ENCODE measurements at regions not wholly inside any gene's neighbourhood (a gene's known extent, or its start where the extent isn't known, plus 50 kb on each side); places are given as distances from the start of the nearest gene placed in this dataset.

GRCh38 chr7:119351320-119351719 lies 921.7 kb upstream of the KCND2 start:
- Histone ChIP-seq H3K9me3 (no peaks in the 10 kb centered on the region), H3K27me3 (no peaks in the 10 kb centered on the region), H3K4me1 (no peaks in the 10 kb centered on the region), H3K4me3 (no peak overlapping the region), H3K27ac (no peak overlapping the region), H3K36me3 (no peaks in the 10 kb centered on the region)
- intact Hi-C loops (cut with DNase I; ENCODE audit: low total_unique reads) (no loop called here), in situ Hi-C loops (cut with MboI; ENCODE audit: low sequenced_read_pairs in 4 of 4) (no loop called here)
- ATAC-seq, result no peak
- TF ChIP-seq POLR2A (IDR thresholded peaks at IDR 0.05), result no peak
- TF ChIP-seq CTCF (IDR thresholded peaks at IDR 0.05 in 4 of 5, conservative IDR thresholded peaks at IDR 0.05 in 1 of 5), result no peak
- DNase-seq, result no peak

- in situ Hi-C loops (cut with MboI; ENCODE audit: low sequenced_read_pairs in 4 of 4) (no loop called here), intact Hi-C loops (cut with DNase I; ENCODE audit: low total_unique reads) (no loop called here)
- Histone ChIP-seq H3K4me1 (no peaks in the 10 kb centered on the region), H3K27me3 (no peaks in the 10 kb centered on the region), H3K9me3 (no peaks in the 10 kb centered on the region), H3K36me3 (no peaks in the 10 kb centered on the region), H3K27ac (no peak overlapping the region), H3K4me3 (no peak overlapping the region)
- no peak for ATAC-seq
- TF ChIP-seq POLR2A (IDR thresholded peaks at IDR 0.05) (no peak), CTCF (IDR thresholded peaks at IDR 0.05 in 4 of 5, conservative IDR thresholded peaks at IDR 0.05 in 1 of 5) (no peak)
- no peak for DNase-seq
Observed at GRCh38 chr7:119374436-119374835, 898.5 kb upstream of the KCND2 start.

- no peak for TF ChIP-seq POLR2A (IDR thresholded peaks at IDR 0.05)
- no peak for TF ChIP-seq CTCF (IDR thresholded peaks at IDR 0.05 in 4 of 5, conservative IDR thresholded peaks at IDR 0.05 in 1 of 5)
- no peak for DNase-seq
- no peak for ATAC-seq
- Histone ChIP-seq H3K27me3 (no peaks in the 10 kb centered on the region), H3K4me1 (no peaks in the 10 kb centered on the region), H3K4me3 (no peak overlapping the region), H3K27ac (no peak overlapping the region), H3K9me3 (no peaks in the 10 kb centered on the region), H3K36me3 (no peaks in the 10 kb centered on the region)
- intact Hi-C loops (cut with DNase I; ENCODE audit: low total_unique reads) (no loop called here), in situ Hi-C loops (cut with MboI; ENCODE audit: low sequenced_read_pairs in 4 of 4) (no loop called here)
Observed at GRCh38 chr7:119377861-119378260, 895.1 kb upstream of the KCND2 start.

GRCh38 chr7:119382726-119383125 lies 890.2 kb upstream of the KCND2 start:
- DNase-seq (no peak), ATAC-seq (no peak)
- Histone ChIP-seq H3K27ac (no peak overlapping the region), H3K4me3 (no peak overlapping the region), H3K4me1 (no peaks in the 10 kb centered on the region), H3K9me3 (no peaks in the 10 kb centered on the region), H3K27me3 (no peaks in the 10 kb centered on the region), H3K36me3 (no peaks in the 10 kb centered on the region)
- in situ Hi-C loops (cut with MboI; ENCODE audit: low sequenced_read_pairs in 4 of 4), result no loop called here
- no peak for TF ChIP-seq CTCF (IDR thresholded peaks at IDR 0.05 in 4 of 5, conservative IDR thresholded peaks at IDR 0.05 in 1 of 5)
- no peak for TF ChIP-seq POLR2A (IDR thresholded peaks at IDR 0.05)
- intact Hi-C loops (cut with DNase I; ENCODE audit: low total_unique reads), result no loop called here

DNA sequence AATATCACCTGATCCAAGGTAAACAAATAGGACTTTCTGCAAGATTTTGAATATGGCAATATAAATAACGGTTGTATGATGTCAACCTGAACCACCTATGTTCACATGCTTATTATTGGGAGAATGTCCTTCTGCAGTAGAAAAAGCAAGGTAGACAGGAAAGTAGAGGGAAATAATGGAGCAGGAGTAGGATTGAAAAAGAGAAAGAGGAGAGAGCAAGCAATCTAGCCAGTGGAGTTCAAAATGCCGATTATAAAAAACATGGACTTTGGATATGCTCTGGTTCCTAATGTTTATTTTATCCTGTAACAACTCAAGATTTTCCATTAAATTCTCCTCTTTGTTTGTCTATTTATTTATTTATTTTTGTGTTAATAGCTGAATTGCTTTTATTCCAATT lies 878.0 kb upstream of the KCND2 start:
- Histone ChIP-seq H3K27ac (no peak overlapping the region), H3K4me3 (no peak overlapping the region), H3K36me3 (no peaks in the 10 kb centered on the region), H3K4me1 (no peaks in the 10 kb centered on the region), H3K27me3 (no peaks in the 10 kb centered on the region), H3K9me3 (no peaks in the 10 kb centered on the region)
- DNase-seq, result no peak
- ATAC-seq, result no peak
- TF ChIP-seq POLR2A (IDR thresholded peaks at IDR 0.05), result no peak
- no peak for TF ChIP-seq CTCF (IDR thresholded peaks at IDR 0.05 in 4 of 5, conservative IDR thresholded peaks at IDR 0.05 in 1 of 5)
- in situ Hi-C loops (cut with MboI; ENCODE audit: low sequenced_read_pairs in 4 of 4) (no loop called here), intact Hi-C loops (cut with DNase I; ENCODE audit: low total_unique reads) (no loop called here)

All from gastrocnemius medialis (tissue), 4 donors.